ENCODE measurements at regions not wholly inside any gene's neighbourhood (a gene's known extent, or its start where the extent isn't known, plus 50 kb on each side); places are given as distances from the start of the nearest gene placed in this dataset.

DNA sequence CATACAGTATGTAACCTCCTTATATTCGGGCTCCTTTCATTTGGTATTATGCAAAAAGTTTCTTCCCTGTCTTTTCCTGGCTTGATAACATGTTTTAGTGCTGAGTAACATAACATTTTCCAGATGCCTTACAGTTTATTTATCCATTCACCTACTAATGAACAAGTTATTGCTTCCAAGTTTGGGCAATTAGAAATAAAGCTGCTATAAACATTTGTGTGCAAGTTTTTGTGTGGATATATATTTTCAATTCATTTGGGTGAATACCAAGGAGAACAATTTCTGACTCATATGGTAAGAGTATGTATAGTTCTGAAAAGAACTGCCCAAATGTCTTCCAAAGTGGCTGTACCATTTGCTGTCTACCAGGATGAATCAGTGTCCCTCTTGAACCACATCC lies 360.9 kb downstream of the PCDH17 start:
- no peak overlapping the region for H4K8ac ChIP-seq (replicated peaks; ENCODE audit: insufficient read length, low read depth, low read length)
- DNase-seq: no peak
- no peaks in the 10 kb centered on the region for H4K20me1 ChIP-seq (ENCODE audit: control insufficient read depth, insufficient read depth, insufficient read length)
- Mint-ChIP-seq H3K4me3 (no peak overlapping the region), H3K27ac (no peak overlapping the region; a peak in 1 of 7 replicates), H3K36me3 (ENCODE audit: insufficient read depth in 1 of 3, low read depth in 3 of 3) (no peaks in the 10 kb centered on the region), H3K4me1 (no peaks in the 10 kb centered on the region), H3K9me3 (no peaks in the 10 kb centered on the region), H3K27me3 (ENCODE audit: low read depth) (no peaks in the 10 kb centered on the region)
- no peaks in the 10 kb centered on the region for H3K23me2 ChIP-seq (ENCODE audit: insufficient read length, low read depth, low read length, poor library complexity, severe bottlenecking)
- no peak overlapping the region for H2BK15ac ChIP-seq (ENCODE audit: low read depth, low read length)
- no peak overlapping the region for H3K14ac ChIP-seq (ENCODE audit: insufficient read depth, low read length)
- no peak overlapping the region for H3T11ph ChIP-seq (ENCODE audit: low read length)
- H3K4ac ChIP-seq (ENCODE audit: low read depth, low read length): no peak overlapping the region
- no peak overlapping the region for H3K4me2 ChIP-seq (ENCODE audit: insufficient read depth, insufficient read length, low read length)
- no peaks in the 10 kb centered on the region for H3K79me2 ChIP-seq (ENCODE audit: insufficient read depth, low read length)
- H2AK5ac ChIP-seq (ENCODE audit: insufficient read length, low read length): no peak overlapping the region
- H3K27me3 ChIP-seq (ENCODE audit: insufficient read depth, low read length): no peaks in the 10 kb centered on the region
- H4K91ac ChIP-seq (ENCODE audit: insufficient read length, low read depth, low read length): no peak overlapping the region
- no peak overlapping the region for H3K18ac ChIP-seq (ENCODE audit: insufficient read length, low read depth, low read length)
- H3K9me3 ChIP-seq (ENCODE audit: control insufficient read depth, low read depth, low read length): no peaks in the 10 kb centered on the region
- H3K9ac ChIP-seq (ENCODE audit: extremely low read depth, insufficient read length, low read length): no peak overlapping the region
- no peak overlapping the region for H3K56ac ChIP-seq (ENCODE audit: insufficient read length, low read depth, low read length)
- no peak for TF ChIP-seq CTCF (conservative IDR thresholded peaks at IDR 0.05)
- no peak overlapping the region for H2BK12ac ChIP-seq (ENCODE audit: insufficient read length, low read depth, low read length)
- H3K27ac ChIP-seq (ENCODE audit: insufficient read length, low read depth, low read length): no peak overlapping the region
- no peak overlapping the region for H2BK20ac ChIP-seq (ENCODE audit: low read depth, low read length, poor library complexity, severe bottlenecking)
- H2BK5ac ChIP-seq (ENCODE audit: insufficient read length, low read length): no peak overlapping the region
- H4K5ac ChIP-seq (ENCODE audit: insufficient read length, low read depth, low read length): no peak overlapping the region
- H3K79me1 ChIP-seq (ENCODE audit: insufficient read depth, low read depth, low read length, poor library complexity, severe bottlenecking): no peaks in the 10 kb centered on the region
- no peak overlapping the region for H2BK120ac ChIP-seq (ENCODE audit: low read depth, low read length, poor library complexity, severe bottlenecking)
- H2AFZ ChIP-seq (ENCODE audit: low read length): no peak overlapping the region
- H3K4me1 ChIP-seq (ENCODE audit: insufficient read depth, low read length): no peaks in the 10 kb centered on the region
- H3K23ac ChIP-seq (ENCODE audit: insufficient read length, low read depth, low read length): no peak overlapping the region
- WGBS (ENCODE audit: extremely low coverage, insufficient read length, low lambda C conversion rate): no CpG with 5 or more reads among the region's 1 CpG
